SK-N-SH treated with all-trans-retinoic acid at 6 μM for 48 hours (cell line): ENCODE measurements at regions not wholly inside any gene's neighbourhood (a gene's known extent, or its start where the extent isn't known, plus 50 kb on each side); places are given as distances from the start of the nearest gene placed in this dataset.
"Not testable (repeated sequence)": the region's sequence is repeated elsewhere in the genome, so short reads cannot be mapped to it uniquely, and the experiment has no call there.

Experiments
- ARNTL ChIP-seq: fragments of 450-650 bp; formaldehyde crosslinking; IDR thresholded peaks from 2 replicates; pipeline ENCODE4 v1.5.0; 2020; ENCODE audit warnings: low read depth, mild to moderate bottlenecking, moderate library complexity, borderline replicate concordance
- ISL1 ChIP-seq: fragments of 250-450 bp; sonication (Bioruptor Pico); IDR thresholded peaks from 2 replicates; pipeline ENCODE4 v2.1.2; 2022; ENCODE audit warnings: mild to moderate bottlenecking, moderate library complexity
- SNAI2 ChIP-seq: fragments of 250-450 bp; sonication (Bioruptor Pico); IDR thresholded peaks from 2 replicates; pipeline ENCODE4 v1.5.0; 2020; ENCODE audit warnings: mild to moderate bottlenecking, moderate library complexity
- ZC3H10 ChIP-seq: fragments of 250-450 bp; sonication (Bioruptor Pico); IDR thresholded peaks from 2 replicates; pipeline ENCODE4 v1.5.1; 2021; ENCODE audit warnings: mild to moderate bottlenecking, moderate library complexity
- ZFP3 ChIP-seq: fragments of 250-450 bp; sonication (Bioruptor Pico); IDR thresholded peaks from 2 replicates; pipeline ENCODE4 v1.5.0; 2020; ENCODE audit warnings: mild to moderate bottlenecking, moderate library complexity
- ZFP30 ChIP-seq: fragments of 450-650 bp; formaldehyde crosslinking; IDR thresholded peaks from 2 replicates; pipeline ENCODE4 v1.5.0; 2022; ENCODE audit warnings: mild to moderate bottlenecking, moderate library complexity
- ZNF565 ChIP-seq: fragments of 450-650 bp; formaldehyde crosslinking; conservative IDR thresholded peaks from 2 replicates; pipeline ENCODE4 v1.5.0; 2020; ENCODE audit warnings: low read depth, mild to moderate bottlenecking, moderate library complexity
- ZNF8 ChIP-seq: fragments of 450-650 bp; formaldehyde crosslinking; IDR thresholded peaks from 2 replicates; pipeline ENCODE4 v1.5.0; 2020; ENCODE audit warnings: mild to moderate bottlenecking, moderate library complexity
- TF ChIP-seq, protein P1 (sequence below): fragments of 250-450 bp; sonication (Bioruptor Pico); IDR thresholded peaks from 2 replicates; pipeline ENCODE4 v1.5.1; 2021; ENCODE audit warnings: mild to moderate bottlenecking, moderate library complexity
- TF ChIP-seq, protein P2 (sequence below): fragments of 250-450 bp; sonication (Bioruptor Pico); IDR thresholded peaks from 2 replicates; pipeline ENCODE4 v1.8.0; 2020; ENCODE audit warnings: mild to moderate bottlenecking, moderate library complexity, borderline replicate concordance

DNA sequence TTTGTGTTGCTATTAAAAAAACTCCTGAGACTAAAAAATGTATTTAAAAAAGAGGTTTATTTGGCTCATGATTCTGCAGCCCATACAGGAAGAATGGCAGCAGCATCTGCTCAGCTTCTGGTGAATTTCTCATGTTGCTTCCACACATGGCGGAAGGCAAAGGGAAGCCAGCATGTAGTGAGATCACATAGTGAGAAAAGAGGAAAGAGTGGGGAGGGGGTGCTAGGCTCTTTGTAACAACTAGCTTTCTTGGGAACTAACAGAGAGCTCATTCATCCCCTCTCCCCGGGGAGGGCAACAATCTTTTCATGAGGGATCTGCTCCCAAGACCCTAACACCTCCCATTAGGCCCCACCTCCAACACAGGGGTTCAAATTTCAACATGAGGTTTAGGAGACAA is 87.6 kb upstream of the ZNF658 start:
- TF ChIP-seq ZNF565 (CRISPR knock-in tag); SNAI2; ZFP3 (CRISPR knock-in tag); ZFP30 (CRISPR knock-in tag); ARNTL (CRISPR knock-in tag); ISL1; ZC3H10 (CRISPR knock-in tag); ZNF8 (CRISPR knock-in tag): not testable (repeated sequence)
- TF ChIP-seq, protein P1, sequence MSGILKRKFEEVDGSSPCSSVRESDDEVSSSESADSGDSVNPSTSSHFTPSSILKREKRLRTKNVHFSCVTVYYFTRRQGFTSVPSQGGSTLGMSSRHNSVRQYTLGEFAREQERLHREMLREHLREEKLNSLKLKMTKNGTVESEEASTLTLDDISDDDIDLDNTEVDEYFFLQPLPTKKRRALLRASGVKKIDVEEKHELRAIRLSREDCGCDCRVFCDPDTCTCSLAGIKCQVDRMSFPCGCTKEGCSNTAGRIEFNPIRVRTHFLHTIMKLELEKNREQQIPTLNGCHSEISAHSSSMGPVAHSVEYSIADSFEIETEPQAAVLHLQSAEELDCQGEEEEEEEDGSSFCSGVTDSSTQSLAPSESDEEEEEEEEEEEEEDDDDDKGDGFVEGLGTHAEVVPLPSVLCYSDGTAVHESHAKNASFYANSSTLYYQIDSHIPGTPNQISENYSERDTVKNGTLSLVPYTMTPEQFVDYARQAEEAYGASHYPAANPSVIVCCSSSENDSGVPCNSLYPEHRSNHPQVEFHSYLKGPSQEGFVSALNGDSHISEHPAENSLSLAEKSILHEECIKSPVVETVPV, result not testable (repeated sequence)
- TF ChIP-seq, protein P2, sequence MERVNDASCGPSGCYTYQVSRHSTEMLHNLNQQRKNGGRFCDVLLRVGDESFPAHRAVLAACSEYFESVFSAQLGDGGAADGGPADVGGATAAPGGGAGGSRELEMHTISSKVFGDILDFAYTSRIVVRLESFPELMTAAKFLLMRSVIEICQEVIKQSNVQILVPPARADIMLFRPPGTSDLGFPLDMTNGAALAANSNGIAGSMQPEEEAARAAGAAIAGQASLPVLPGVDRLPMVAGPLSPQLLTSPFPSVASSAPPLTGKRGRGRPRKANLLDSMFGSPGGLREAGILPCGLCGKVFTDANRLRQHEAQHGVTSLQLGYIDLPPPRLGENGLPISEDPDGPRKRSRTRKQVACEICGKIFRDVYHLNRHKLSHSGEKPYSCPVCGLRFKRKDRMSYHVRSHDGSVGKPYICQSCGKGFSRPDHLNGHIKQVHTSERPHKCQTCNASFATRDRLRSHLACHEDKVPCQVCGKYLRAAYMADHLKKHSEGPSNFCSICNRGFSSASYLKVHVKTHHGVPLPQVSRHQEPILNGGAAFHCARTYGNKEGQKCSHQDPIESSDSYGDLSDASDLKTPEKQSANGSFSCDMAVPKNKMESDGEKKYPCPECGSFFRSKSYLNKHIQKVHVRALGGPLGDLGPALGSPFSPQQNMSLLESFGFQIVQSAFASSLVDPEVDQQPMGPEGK (CRISPR knock-in tag), result not testable (repeated sequence)
